Stimulated activated CD8-positive, alpha-beta memory T cell treated with anti-CD3 and anti-CD28 coated beads, Interleukin-2, amount 100 ng/mL, for 48 hours (primary cell): ENCODE measurements at regions not wholly inside any gene's neighbourhood (a gene's known extent, or its start where the extent isn't known, plus 50 kb on each side); places are given as distances from the start of the nearest gene placed in this dataset.

Source experiments
- DNase-seq, 2 donors: peaks; one replicate each; pipeline ENCODE4 v3.0.0-alpha.2; 2020; ENCODE audit warnings: low read depth in 2 of 2

- DNase-seq: no peak
Observed at GRCh38 chr21:35849144-35849543, 211.2 kb downstream of the SETD4 start.

- no peak for DNase-seq
Observed at GRCh38 chr21:35843911-35844667, 216.2 kb downstream of the SETD4 start.

- DNase-seq: no peak
Observed at GRCh38 chr21:35840949-35841348, 219.4 kb downstream of the SETD4 start.

GRCh38 chr21:35840197-35840799, 220.0 kb downstream of the SETD4 start:
- DNase-seq: peak; percentile 4 to 5

GRCh38 chr21:35838987-35839763, 221.2 kb downstream of the SETD4 start:
- DNase-seq: no peak

- DNase-seq: no peak
Observed at GRCh38 chr21:35838350-35838749, 222.0 kb downstream of the SETD4 start.

GRCh38 chr21:35833991-35834390, 226.3 kb downstream of the SETD4 start:
- no peak for DNase-seq

- no peak for DNase-seq
Observed at GRCh38 chr21:35833388-35833787, 226.9 kb downstream of the SETD4 start.

- no peak for DNase-seq
Observed at GRCh38 chr21:35831230-35831629, 229.1 kb downstream of the SETD4 start.

GRCh38 chr21:35829067-35829466, 231.3 kb downstream of the SETD4 start:
- DNase-seq: no peak

GRCh38 chr21:35828161-35828560, 232.2 kb downstream of the SETD4 start:
- DNase-seq: no peak

- DNase-seq: no peak
Observed at GRCh38 chr21:35827004-35827403, 233.3 kb downstream of the SETD4 start.

GRCh38 chr21:35825370-35826353, 234.7 kb downstream of the SETD4 start:
- no peak for DNase-seq

- no peak for DNase-seq
Observed at GRCh38 chr21:35824136-35824535, 236.2 kb downstream of the SETD4 start.

GRCh38 chr21:35819134-35819533, 241.2 kb downstream of the SETD4 start:
- no peak for DNase-seq

- DNase-seq: no peak
Observed at GRCh38 chr21:35818597-35818996, 241.7 kb downstream of the SETD4 start.

- DNase-seq: no peak
Observed at GRCh38 chr21:35814858-35815619, 245.3 kb downstream of the SETD4 start.

- no peak for DNase-seq
Observed at GRCh38 chr21:35812679-35813078, 247.6 kb downstream of the SETD4 start.

GRCh38 chr21:35811191-35811806, 249.0 kb downstream of the SETD4 start:
- DNase-seq: no peak

GRCh38 chr21:35810431-35810970, 249.8 kb downstream of the SETD4 start:
- DNase-seq: no peak
